IMR-90 (cell line): ENCODE measurements at regions not wholly inside any gene's neighbourhood (a gene's known extent, or its start where the extent isn't known, plus 50 kb on each side); places are given as distances from the start of the nearest gene placed in this dataset.

Experiments used
- ATAC-seq: fragments of 200-7000 bp; cut with Tn5 transposase; 2 replicates; pipeline ENCODE4 v1.9.1; 2020; ENCODE audit warnings: low read depth, mild to moderate bottlenecking, moderate library complexity
- BruUV-seq: library from RNA; stranded (reverse); fragments of 400-500 nt; replicated peaks from 2 replicates; lab custom pipeline; 2021; lab: Mats Ljungman, UMichigan
- CTCF ChIA-PET: fragments of 300-600 bp; formaldehyde crosslinking; extraction: SDS; loops from one replicate; lab custom pipeline; 2021; ENCODE audit warnings: antibody characterized with exemption; lab: Yijun Ruan, JAX
- POLR2A ChIA-PET: fragments of 300-600 bp; sonication (Branson Sonifier 250); formaldehyde crosslinking; loops from one replicate; lab custom pipeline; 2022; ENCODE audit warnings: antibody characterized with exemption; ENCODE audit not compliant: unreplicated experiment; lab: Charles Lee
- DNase-seq: peaks from one replicate; pipeline ENCODE4 v3.0.0; 2013
- H2AFZ ChIP-seq: replicated peaks from 2 replicates; pipeline ENCODE3; 2013; ENCODE audit warnings: low read length, mild to moderate bottlenecking; ENCODE audit not compliant: poor library complexity
- H2AK5ac ChIP-seq: 2 replicates; pipeline ENCODE4 v1.6.1; 2013; ENCODE audit warnings: low read depth, low read length, inconsistent platforms
- H2AK9ac ChIP-seq: replicated peaks from 2 replicates; pipeline ENCODE3; 2013; ENCODE audit warnings: mild to moderate bottlenecking, low read depth, low read length, moderate library complexity; ENCODE audit not compliant: poor library complexity
- H2BK120ac ChIP-seq: 2 replicates; pipeline ENCODE4 v1.6.1; 2013; ENCODE audit warnings: low read depth, low read length, inconsistent platforms
- H2BK15ac ChIP-seq: 3 replicates; pipeline ENCODE4 v1.6.1; 2013; ENCODE audit warnings: low read depth, low read length, inconsistent platforms
- H2BK20ac ChIP-seq: 2 replicates; pipeline ENCODE4 v1.6.1; 2013; ENCODE audit warnings: low read depth, mild to moderate bottlenecking, inconsistent platforms, low read length, moderate library complexity
- H2BK5ac ChIP-seq: 2 replicates; pipeline ENCODE4 v1.6.1; 2013; ENCODE audit warnings: mild to moderate bottlenecking, low read depth, low read length, inconsistent platforms; ENCODE audit not compliant: poor library complexity, severe bottlenecking
- H3K14ac ChIP-seq: replicated peaks from 2 replicates; pipeline ENCODE4 v1.6.1; 2013; ENCODE audit warnings: low read depth, low read length, inconsistent platforms
- H3K18ac ChIP-seq: 2 replicates; pipeline ENCODE4 v1.6.1; 2013; ENCODE audit warnings: low read depth, low read length, control low read depth
- H3K23ac ChIP-seq: 2 replicates; pipeline ENCODE4 v1.6.1; 2013; ENCODE audit warnings: low read depth, low read length, inconsistent platforms
- H3K27ac ChIP-seq: 2 replicates; pipeline ENCODE4 v1.5.1; 2013; ENCODE audit warnings: mild to moderate bottlenecking, control low read depth, low read length; ENCODE audit not compliant: insufficient read depth
- H3K27me3 ChIP-seq: 2 replicates; pipeline ENCODE4 v1.6.1; 2013; ENCODE audit warnings: low read length; ENCODE audit not compliant: control insufficient read depth, insufficient read depth
- H3K36me3 ChIP-seq: 2 replicates; pipeline ENCODE4 v1.6.1; 2013; ENCODE audit warnings: low read length, mixed read lengths; ENCODE audit not compliant: control insufficient read depth, insufficient read depth
- H3K4ac ChIP-seq: 2 replicates; pipeline ENCODE4 v1.6.1; 2013; ENCODE audit warnings: low read depth, low read length, inconsistent platforms
- H3K4me1 ChIP-seq: 2 replicates; pipeline ENCODE4 v1.6.1; 2013; ENCODE audit warnings: low read length, mixed read lengths; ENCODE audit not compliant: control insufficient read depth, insufficient read depth
- H3K4me2 ChIP-seq: 2 replicates; pipeline ENCODE4 v1.6.1; 2013; ENCODE audit warnings: low read depth, mild to moderate bottlenecking, control low read depth, low read length, moderate library complexity
- H3K4me3 ChIP-seq: 2 replicates; pipeline ENCODE4 v1.5.1; 2013; ENCODE audit warnings: low read depth, mild to moderate bottlenecking, control low read depth, low read length, moderate library complexity; ENCODE audit not compliant: insufficient read depth
- H3K56ac ChIP-seq: 2 replicates; pipeline ENCODE4 v1.6.1; 2013; ENCODE audit warnings: low read length, inconsistent platforms; ENCODE audit not compliant: insufficient read depth; ENCODE audit errors: extremely low read depth
- H3K79me1 ChIP-seq, 2 experiments: 2 replicates each; pipeline ENCODE4 v1.6.1; 2013; ENCODE audit warnings: low read length in 2 of 2, inconsistent platforms in 1 of 2, low read depth in 1 of 2
- H3K9ac ChIP-seq: 2 replicates; pipeline ENCODE4 v1.6.1; 2013; ENCODE audit warnings: low read depth, low read length, control low read depth
- H3K9me1 ChIP-seq: 2 replicates; pipeline ENCODE4 v1.6.1; 2013; ENCODE audit warnings: low read length, inconsistent platforms; ENCODE audit not compliant: insufficient read depth
- H3K9me3 ChIP-seq: 2 replicates; pipeline ENCODE4 v1.6.1; 2013; ENCODE audit warnings: low read length; ENCODE audit not compliant: control insufficient read depth, insufficient read depth
- H4K20me1 ChIP-seq: 2 replicates; pipeline ENCODE4 v1.6.1; 2013; ENCODE audit warnings: low read length, inconsistent platforms; ENCODE audit not compliant: insufficient read depth
- H4K5ac ChIP-seq: 2 replicates; pipeline ENCODE4 v1.6.1; 2013; ENCODE audit warnings: mild to moderate bottlenecking, low read depth, low read length, control low read depth
- H4K8ac ChIP-seq, 2 experiments: 2 replicates each; pipeline ENCODE4 v1.6.1; 2013; ENCODE audit warnings: low read depth in 2 of 2, low read length in 2 of 2, control low read depth in 1 of 2, inconsistent platforms in 1 of 2
- H4K91ac ChIP-seq: 2 replicates; pipeline ENCODE4 v1.6.1; 2013; ENCODE audit warnings: low read depth, low read length, inconsistent platforms; ENCODE audit not compliant: insufficient read depth
- MAFK ChIP-seq: IDR thresholded peaks from 2 replicates; pipeline ENCODE4 v1.6.1; 2012; ENCODE audit warnings: low read depth, low read length, improper control_type of control experiment
- WGBS, 2 experiments: methylation state at CpG; one replicate each; pipeline versions ENCODE4 v1.1.5 to v1.1.7; 2013; ENCODE audit warnings: missing lambda C conversion rate in 2 of 2; ENCODE audit not compliant: insufficient read length in 1 of 2; ENCODE audit errors: extremely low coverage in 2 of 2; 5-methylcytosine and 5-hydroxymethylcytosine counted together
- dilution Hi-C: fragments of 300-500 bp; cut with HindIII; formaldehyde crosslinking; loops from one replicate; pipeline ENCODE4 v1.14.3; 2018; ENCODE audit warnings: low sequenced_read_pairs; ENCODE audit not compliant: unreplicated experiment
- in situ Hi-C: fragments of 300-500 bp; cut with MboI; formaldehyde crosslinking; loops from 3 replicates; pipeline ENCODE4 v1.14.3; 2019; ENCODE audit warnings: low sequenced_read_pairs, inconsistent platforms, mixed read lengths
- intact Hi-C: fragments of 100-400 bp; cut with micrococcal nuclease; formaldehyde crosslinking; loops from 2 replicates; pipeline ENCODE4 v1.10.0; 2022
- TF ChIP-seq, protein P1 (sequence below): conservative IDR thresholded peaks from 2 replicates; pipeline ENCODE4 v1.5.1; 2012; ENCODE audit warnings: mild to moderate bottlenecking, low read depth, low read length, improper control_type of control experiment

DNA sequence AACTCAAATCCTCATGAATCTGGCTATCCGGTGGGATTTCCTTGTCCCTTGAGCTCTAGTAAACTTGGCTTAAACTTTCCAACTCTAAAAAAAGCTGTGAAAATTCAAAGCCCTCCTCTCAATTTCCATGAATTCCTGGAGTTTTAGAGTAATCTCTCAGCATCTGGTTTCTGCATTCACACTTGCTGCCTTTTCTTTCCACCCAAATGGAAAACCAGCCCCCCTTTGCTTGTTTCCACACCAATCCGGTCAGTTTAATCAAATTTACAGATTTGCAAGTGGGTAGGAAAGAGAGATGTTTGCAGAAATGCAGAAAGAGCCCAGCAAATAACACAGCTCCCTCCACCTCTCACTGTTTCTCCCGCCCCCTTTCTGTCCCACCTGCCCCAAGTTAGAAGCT lies 91.1 kb downstream of the ENC1 start:
- DNase-seq (no peak), ATAC-seq (no peak)
- H3K4me3 ChIP-seq, result no peak overlapping the region
- no peak overlapping the region for H4K91ac ChIP-seq
- H2BK5ac ChIP-seq, result no peak overlapping the region
- no peak overlapping the region for H4K8ac ChIP-seq
- H3K79me1 ChIP-seq, result no peaks in the 10 kb centered on the region
- no peak overlapping the region for H2BK15ac ChIP-seq
- H3K9me3 ChIP-seq, result no peaks in the 10 kb centered on the region
- no peak overlapping the region for H3K27ac ChIP-seq
- no peak overlapping the region for H3K18ac ChIP-seq
- in situ Hi-C loops, result no loop called here
- H3K4me1 ChIP-seq, result no peaks in the 10 kb centered on the region; the same call in 1 of the 2 replicates
- no peak overlapping the region for H3K4ac ChIP-seq
- H2AK5ac ChIP-seq, result no peak overlapping the region
- no peak overlapping the region for H2BK120ac ChIP-seq
- peaks cover 11% of the 10 kb centered on the region for H3K9me1 ChIP-seq
- H3K9ac ChIP-seq, result no peak overlapping the region
- dilution Hi-C loops, result no loop called here
- no peak overlapping the region for H4K5ac ChIP-seq
- no peak overlapping the region for H2AFZ ChIP-seq
- no CpG with 5 or more reads among the region's 3 CpGs for WGBS, 2 experiments
- no peak overlapping the region for H3K56ac ChIP-seq
- H3K36me3 ChIP-seq, result no peaks in the 10 kb centered on the region
- ChIA-PET POLR2A (no interaction called here), CTCF (no interaction called here)
- H3K4me2 ChIP-seq, result no peak overlapping the region
- no peak overlapping the region for H2BK20ac ChIP-seq
- intact Hi-C loops, result no loop called here
- no peaks in the 10 kb centered on the region for H4K20me1 ChIP-seq
- H2AK9ac ChIP-seq, result no peak overlapping the region
- TF ChIP-seq, protein P1, sequence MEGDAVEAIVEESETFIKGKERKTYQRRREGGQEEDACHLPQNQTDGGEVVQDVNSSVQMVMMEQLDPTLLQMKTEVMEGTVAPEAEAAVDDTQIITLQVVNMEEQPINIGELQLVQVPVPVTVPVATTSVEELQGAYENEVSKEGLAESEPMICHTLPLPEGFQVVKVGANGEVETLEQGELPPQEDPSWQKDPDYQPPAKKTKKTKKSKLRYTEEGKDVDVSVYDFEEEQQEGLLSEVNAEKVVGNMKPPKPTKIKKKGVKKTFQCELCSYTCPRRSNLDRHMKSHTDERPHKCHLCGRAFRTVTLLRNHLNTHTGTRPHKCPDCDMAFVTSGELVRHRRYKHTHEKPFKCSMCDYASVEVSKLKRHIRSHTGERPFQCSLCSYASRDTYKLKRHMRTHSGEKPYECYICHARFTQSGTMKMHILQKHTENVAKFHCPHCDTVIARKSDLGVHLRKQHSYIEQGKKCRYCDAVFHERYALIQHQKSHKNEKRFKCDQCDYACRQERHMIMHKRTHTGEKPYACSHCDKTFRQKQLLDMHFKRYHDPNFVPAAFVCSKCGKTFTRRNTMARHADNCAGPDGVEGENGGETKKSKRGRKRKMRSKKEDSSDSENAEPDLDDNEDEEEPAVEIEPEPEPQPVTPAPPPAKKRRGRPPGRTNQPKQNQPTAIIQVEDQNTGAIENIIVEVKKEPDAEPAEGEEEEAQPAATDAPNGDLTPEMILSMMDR, result no peak
- TF ChIP-seq MAFK, result no peak
- H3K14ac ChIP-seq, result no peak overlapping the region
- H3K23ac ChIP-seq, result no peak overlapping the region
- BruUV-seq, result no TSS peak
- no peaks in the 10 kb centered on the region for H3K27me3 ChIP-seq
